GM19324 (cell line): ENCODE measurements at regions not wholly inside any gene's neighbourhood (a gene's known extent, or its start where the extent isn't known, plus 50 kb on each side); places are given as distances from the start of the nearest gene placed in this dataset.
"Not testable (repeated sequence)": the region's sequence is repeated elsewhere in the genome, so short reads cannot be mapped to it uniquely, and the experiment has no call there.

ENCODE experiments used
- ATAC-seq: cut with Tn5 transposase; IDR thresholded peaks from one replicate; pipeline ENCODE4 v1.9.1; 2021; ENCODE audit warnings: mild to moderate bottlenecking, moderate library complexity; ENCODE audit not compliant: unreplicated experiment, low FRiP score

GRCh38 chr22:22169923-22170322, 74.7 kb upstream of the VPREB1 start:
- no peak for ATAC-seq

GRCh38 chr22:22168941-22169867, 75.4 kb upstream of the VPREB1 start:
- ATAC-seq, result no peak

- no peak for ATAC-seq
These were observed 76.2 kb upstream of the VPREB1 start for GRCh38 chr22:22168190-22168940.

- ATAC-seq, result peak; percentile 69
These were observed 76.8 kb upstream of the VPREB1 start for GRCh38 chr22:22167791-22168189.

GRCh38 chr22:22166941-22167713, 77.5 kb upstream of the VPREB1 start:
- ATAC-seq, result no peak

GRCh38 chr22:22165936-22166710, 78.5 kb upstream of the VPREB1 start:
- ATAC-seq, result no peak

GRCh38 chr22:22164541-22165272, 79.9 kb upstream of the VPREB1 start:
- ATAC-seq, result no peak

GRCh38 chr22:22161924-22162851, 82.4 kb upstream of the VPREB1 start:
- peak; percentile 74 for ATAC-seq

GRCh38 chr22:22160768-22161167, 83.8 kb upstream of the VPREB1 start:
- ATAC-seq, result not testable (repeated sequence)

GRCh38 chr22:22159384-22159783, 85.2 kb upstream of the VPREB1 start:
- no peak for ATAC-seq

- ATAC-seq, result no peak
These were observed 85.6 kb upstream of the VPREB1 start for GRCh38 chr22:22158965-22159364.

- no peak for ATAC-seq
These were observed 86.3 kb upstream of the VPREB1 start for GRCh38 chr22:22158207-22158816.

- ATAC-seq, result no peak
These were observed 87.2 kb upstream of the VPREB1 start for GRCh38 chr22:22157348-22157725.

- ATAC-seq, result no peak
These were observed 87.8 kb upstream of the VPREB1 start for GRCh38 chr22:22156716-22157347.

GRCh38 chr22:22156348-22156715, 88.3 kb upstream of the VPREB1 start:
- ATAC-seq, result no peak

- ATAC-seq, result no peak
These were observed 89.0 kb upstream of the VPREB1 start for GRCh38 chr22:22155607-22156006.

GRCh38 chr22:22155146-22155545, 89.4 kb upstream of the VPREB1 start:
- no peak for ATAC-seq

- ATAC-seq, result no peak
These were observed 90.5 kb upstream of the VPREB1 start for GRCh38 chr22:22154040-22154439.
